Superior temporal gyrus (tissue), 1 donor: ENCODE measurements at regions not wholly inside any gene's neighbourhood (a gene's known extent, or its start where the extent isn't known, plus 50 kb on each side); places are given as distances from the start of the nearest gene placed in this dataset.
"Not testable (repeated sequence)": the region's sequence is repeated elsewhere in the genome, so short reads cannot be mapped to it uniquely, and the experiment has no call there.

Experiments
- DNase-seq: peaks from one replicate; pipeline ENCODE4 v3.0.0-alpha.2; 2016; ENCODE audit errors: extremely low spot score

- not testable (repeated sequence) for DNase-seq
These were observed 253.7 kb upstream of the C1QTNF3 start for GRCh38 chr5:34296759-34297158.

GRCh38 chr5:34329201-34329600 lies 286.2 kb upstream of the C1QTNF3 start:
- not testable (repeated sequence) for DNase-seq

- DNase-seq: not testable (repeated sequence)
These were observed 286.6 kb upstream of the C1QTNF3 start for GRCh38 chr5:34329611-34330108.

- DNase-seq: not testable (repeated sequence)
These were observed 289.0 kb upstream of the C1QTNF3 start for GRCh38 chr5:34331928-34332454.

GRCh38 chr5:34339408-34340001 lies 296.5 kb upstream of the C1QTNF3 start:
- DNase-seq: not testable (repeated sequence)

DNA sequence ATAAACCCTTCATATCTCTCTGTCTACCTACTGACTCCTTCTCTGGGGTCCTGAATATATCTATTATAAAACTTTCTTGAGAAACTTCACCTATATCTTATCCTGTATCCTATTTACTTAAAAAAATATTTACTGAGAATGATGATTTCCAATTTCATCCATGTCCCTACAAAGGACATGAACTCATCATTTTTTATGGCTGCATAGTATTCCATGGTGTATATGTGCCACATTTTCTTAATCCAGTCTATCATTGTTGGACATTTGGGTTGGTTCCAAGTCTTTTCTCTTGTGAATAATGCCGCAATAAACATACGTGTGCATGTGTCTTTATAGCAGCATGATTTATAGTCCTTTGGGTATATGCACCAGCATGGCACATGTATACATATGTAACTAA lies 301.7 kb upstream of the RAI14 start:
- not testable (repeated sequence) for DNase-seq

GRCh38 chr5:34371417-34371816 lies 284.7 kb upstream of the RAI14 start:
- not testable (repeated sequence) for DNase-seq

GRCh38 chr5:34371817-34372216 lies 284.3 kb upstream of the RAI14 start:
- DNase-seq: not testable (repeated sequence)

DNA sequence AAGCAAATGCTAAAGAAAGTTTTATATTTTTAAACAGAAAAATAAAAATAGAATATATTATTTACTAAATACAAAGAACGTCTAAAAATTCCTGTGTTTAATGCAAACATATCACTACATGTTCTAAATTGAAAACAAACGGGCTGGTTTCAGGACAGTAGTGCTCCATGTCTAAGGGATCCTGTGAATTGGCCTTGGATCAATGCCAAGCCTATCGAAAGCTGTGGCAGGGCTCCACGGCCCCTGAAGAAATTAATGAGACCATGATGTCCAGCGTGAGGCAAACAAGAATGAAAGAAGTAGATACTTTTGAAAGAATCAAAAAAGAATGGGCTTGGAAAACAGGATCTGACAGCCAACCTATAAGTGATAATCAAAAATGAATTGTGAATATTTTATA lies 283.4 kb upstream of the RAI14 start:
- not testable (repeated sequence) for DNase-seq

DNA sequence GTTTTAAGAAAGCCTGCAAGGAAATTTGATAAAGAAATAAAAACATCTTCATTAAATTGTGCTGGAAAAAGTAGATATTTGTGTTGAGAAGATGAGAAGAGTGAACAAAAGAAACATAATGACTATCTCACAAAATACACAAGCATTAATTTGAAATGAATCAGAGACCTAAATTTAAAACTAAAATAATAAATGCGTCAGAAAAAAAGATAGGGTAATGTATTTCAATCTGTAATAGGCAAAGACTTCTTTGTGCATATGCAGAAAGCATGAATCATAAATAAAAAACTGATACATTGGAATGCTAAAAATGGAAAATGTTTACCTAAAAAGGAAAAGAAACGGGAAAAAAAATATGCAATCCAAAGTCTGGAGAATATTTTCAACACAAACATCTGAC lies 278.5 kb upstream of the RAI14 start:
- DNase-seq: not testable (repeated sequence)

GRCh38 chr5:34378498-34378897 lies 277.6 kb upstream of the RAI14 start:
- DNase-seq: not testable (repeated sequence)

DNA sequence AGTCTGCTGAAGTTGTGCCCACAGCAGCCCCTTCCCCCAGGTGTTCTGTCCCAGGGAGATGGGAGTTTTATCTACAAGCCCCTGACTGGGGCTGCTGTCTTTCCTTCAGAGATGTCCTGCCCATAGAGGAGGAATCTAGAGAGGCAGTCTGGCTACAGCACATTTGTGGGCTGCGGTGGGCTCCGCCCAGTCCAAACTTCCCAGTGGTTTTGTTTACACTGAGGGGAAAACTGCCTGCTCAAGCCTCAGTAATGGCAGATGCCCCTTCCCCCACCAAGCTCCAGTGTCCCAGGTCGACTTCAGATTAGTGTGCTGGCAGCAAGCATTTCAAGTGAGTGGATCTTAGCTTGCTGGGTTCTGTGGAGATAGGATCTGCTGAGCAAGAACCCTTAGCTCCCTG lies 267.4 kb upstream of the RAI14 start:
- not testable (repeated sequence) for DNase-seq

DNA sequence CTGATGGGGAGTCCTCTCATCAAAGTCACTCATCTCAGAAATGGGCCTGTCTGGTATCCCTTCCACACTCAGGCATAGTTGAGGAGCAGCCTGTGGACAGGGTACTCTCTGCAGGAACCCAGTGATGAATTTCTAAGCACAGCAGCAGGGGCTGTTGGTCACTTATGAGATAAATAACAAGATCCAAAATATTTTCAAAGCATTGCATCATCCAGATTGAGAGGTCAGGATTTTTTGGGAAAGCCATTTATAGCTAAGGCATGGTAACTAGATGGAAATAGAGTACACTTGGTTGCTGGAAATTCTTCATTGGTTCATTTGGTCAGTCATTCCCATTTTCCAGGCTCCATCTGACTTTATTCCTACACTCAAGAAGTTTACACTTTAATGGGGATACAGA lies 246.8 kb upstream of the RAI14 start:
- DNase-seq: no peak

DNA sequence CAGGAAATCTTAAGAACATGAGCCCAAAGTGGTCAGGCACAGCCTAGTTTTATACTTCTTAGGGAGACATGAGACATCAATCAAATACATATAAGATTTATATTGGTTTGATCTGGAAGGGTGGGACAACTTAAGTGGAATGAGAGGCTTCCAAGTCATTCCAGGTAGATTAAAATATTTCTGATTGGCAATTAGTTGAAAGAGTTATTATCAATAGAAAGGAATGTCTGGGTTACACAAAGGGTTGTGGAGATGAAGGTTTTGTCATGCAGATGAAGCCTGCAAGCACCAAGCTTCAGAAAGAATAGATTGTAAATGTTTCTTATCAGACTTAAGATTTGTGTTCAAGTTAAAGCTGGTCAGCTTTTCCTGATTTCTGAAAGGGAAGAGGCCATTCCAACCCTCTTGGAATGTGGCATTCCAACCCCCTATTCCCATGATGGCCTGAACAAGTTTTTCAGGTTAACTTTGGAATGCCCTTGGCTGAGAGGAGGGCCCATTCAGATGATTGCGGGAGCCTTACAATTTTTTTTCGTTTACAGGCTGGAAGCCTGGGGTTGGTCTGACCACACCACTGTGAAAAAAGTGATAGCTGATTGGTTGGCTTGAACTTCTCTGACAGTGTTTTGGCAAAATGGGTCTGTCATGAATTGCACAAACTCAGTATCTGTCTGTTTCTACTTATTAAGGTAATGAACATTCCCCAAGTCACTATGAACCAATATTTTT lies 245.6 kb upstream of the RAI14 start:
- DNase-seq: no peak

DNA sequence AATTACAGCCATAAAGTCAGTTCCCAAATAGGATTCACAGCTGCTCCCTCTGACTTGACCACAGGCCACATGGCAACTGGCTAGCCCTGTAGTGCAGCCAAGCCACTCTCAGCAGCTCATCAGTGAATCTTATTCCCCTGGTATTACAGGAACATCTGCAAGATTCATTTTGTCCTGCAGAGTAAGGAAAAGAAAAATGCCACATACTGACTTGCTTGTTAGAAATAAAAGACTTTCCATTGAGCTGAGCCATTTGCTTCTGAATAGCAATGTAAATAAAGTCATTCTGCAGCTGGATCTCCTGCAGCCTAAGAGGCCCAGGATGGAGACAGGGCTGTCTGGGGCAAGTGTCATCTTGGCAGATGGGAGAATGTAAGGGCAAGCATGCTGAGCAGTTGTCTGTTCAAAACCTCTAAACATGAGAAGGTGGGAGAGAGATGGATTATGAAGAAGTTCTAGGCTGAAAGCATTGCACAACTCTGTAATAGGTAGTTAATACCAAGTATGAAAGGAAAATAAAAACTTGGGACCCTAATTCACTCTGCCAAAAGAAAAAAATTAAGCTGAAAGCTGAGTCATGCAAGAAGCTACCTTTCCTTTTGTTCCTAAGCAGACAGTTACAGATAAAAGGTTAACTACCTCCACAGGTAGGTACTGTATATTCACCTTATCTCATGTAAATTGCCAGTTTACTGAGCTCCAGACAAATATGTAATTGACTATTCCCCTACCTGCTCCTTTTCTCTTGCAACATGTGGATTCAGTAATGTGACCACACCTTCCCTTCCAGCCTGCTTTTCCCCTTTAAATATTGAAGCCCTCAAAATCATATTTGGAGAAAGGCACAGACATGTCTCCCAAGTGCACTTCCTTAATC lies 244.4 kb upstream of the RAI14 start:
- no peak for DNase-seq

- no peak for DNase-seq
These were observed 243.4 kb upstream of the RAI14 start for GRCh38 chr5:34412736-34413135.

DNA sequence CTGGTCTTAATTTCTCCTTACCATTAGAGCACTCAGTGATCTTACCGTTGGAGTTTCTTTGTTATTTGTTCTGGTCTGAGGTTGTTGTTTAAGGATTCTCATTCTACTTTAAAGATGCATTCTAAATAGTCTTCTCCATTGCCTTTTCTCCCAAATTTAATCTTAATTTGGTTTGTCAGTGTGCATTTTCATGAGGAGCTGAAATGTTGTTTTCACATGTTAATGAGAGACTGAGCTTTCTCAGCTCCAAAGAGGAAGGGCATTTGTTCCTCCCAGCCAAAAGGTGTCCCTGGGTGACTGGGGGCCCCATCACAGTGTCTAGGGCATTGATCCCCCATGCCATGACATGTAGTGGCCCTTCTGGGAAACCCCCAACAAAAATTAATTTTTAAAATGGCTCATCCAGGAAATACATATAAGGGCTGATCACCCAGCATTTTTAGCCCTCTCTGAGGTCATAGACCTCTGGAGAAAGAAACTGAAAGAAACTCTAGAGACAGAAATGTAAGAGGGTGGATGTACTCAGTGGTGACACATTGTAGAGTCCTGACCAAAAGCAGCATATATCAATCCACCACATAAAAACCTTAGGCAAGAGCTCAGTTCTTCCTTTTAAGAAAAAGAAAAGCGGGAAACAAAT lies 240.4 kb upstream of the RAI14 start:
- DNase-seq: no peak

DNA sequence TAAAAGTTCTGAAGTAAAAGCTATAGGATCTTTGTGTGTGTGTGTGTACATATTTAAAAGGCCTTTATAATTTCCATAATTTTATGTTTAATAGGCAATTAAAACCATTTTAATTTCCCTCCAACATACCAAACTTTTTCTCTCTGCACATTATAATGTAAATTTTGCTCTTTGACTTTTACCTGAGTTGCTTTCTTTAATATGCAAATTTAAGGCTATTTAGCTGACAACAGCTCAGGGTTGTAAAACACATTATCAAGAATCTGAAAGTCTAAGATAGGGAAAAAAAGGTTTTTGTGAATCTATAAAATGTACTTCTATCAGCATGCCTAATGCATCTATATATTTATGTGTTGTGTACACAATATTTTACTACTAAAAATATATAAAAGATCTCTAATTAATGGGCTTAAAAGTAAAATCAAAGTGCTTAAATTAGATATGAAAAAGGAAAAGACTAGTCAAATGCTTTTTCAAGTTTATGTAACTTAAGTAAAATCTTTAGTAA lies 239.6 kb upstream of the RAI14 start:
- no peak for DNase-seq

GRCh38 chr5:34420191-34420590 lies 235.9 kb upstream of the RAI14 start:
- DNase-seq: not testable (repeated sequence)

- no peak for DNase-seq
These were observed 219.2 kb upstream of the RAI14 start for GRCh38 chr5:34436761-34437501.

DNA sequence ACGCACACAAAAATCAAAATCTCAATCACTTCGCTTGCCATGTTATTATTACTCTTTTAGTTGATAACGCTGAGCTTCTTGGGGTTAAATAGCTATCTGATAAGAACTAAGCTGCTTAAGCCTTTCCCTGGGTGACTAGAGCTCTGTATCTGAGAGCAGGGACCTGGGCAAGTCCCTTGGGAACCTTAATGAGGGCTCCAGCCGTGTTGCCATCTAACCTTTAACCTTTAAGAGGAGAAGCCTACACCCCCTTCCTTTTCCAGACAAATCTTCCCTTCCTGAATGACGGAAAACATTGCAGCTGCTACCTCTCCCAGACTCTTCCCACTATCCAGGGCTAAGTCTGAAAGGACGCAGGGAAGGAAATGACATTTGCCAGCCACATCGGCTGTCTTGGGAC lies 216.5 kb upstream of the RAI14 start:
- no peak for DNase-seq
